ENCODE measurements at regions not wholly inside any gene's neighbourhood (a gene's known extent, or its start where the extent isn't known, plus 50 kb on each side); places are given as distances from the start of the nearest gene placed in this dataset.

DNA sequence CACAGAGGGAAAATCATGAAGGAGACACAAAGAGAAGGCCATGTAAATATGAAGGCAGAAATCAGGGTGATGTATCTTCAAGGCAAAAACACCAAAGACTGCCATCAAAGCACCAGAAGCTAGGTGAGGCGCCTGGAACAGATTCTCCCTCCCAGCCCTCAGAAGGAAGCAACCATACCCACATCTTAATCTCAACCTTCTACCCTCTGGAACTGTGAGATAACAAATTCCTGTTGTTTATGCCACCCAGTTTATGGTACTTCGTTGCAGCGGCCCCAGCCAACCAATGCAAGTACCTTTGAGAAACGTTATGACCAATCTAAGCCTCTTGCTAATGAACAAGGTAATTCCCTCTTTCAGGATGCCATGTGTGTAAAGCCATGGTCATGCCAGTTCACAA, 66.2 kb upstream of the STXBP5 start:
- TF ChIP-seq, protein P1, sequence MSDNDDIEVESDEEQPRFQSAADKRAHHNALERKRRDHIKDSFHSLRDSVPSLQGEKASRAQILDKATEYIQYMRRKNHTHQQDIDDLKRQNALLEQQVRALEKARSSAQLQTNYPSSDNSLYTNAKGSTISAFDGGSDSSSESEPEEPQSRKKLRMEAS (IDR thresholded peaks at IDR 0.05; ENCODE audit: low read depth, low read length), result no peak
- TF ChIP-seq CTCF (IDR thresholded peaks at IDR 0.05; ENCODE audit: low read depth, low read length) (no peak), POLR2A (IDR thresholded peaks at IDR 0.05; ENCODE audit: extremely low read depth, insufficient read length) (no peak), MYC (IDR thresholded peaks at IDR 0.05; ENCODE audit: low read depth, low read length) (no peak)
